GF-D8 (cell line): ENCODE measurements at regions not wholly inside any gene's neighbourhood (a gene's known extent, or its start where the extent isn't known, plus 50 kb on each side); places are given as distances from the start of the nearest gene placed in this dataset.

ENCODE experiments used
- DNase-seq: peaks from one replicate; lab custom pipeline; 2025; lab: John Stamatoyannopoulos, UW

GRCh38 chr7:136034132-136034531, 57.0 kb upstream of the MTPN start:
- no peak for DNase-seq

DNA sequence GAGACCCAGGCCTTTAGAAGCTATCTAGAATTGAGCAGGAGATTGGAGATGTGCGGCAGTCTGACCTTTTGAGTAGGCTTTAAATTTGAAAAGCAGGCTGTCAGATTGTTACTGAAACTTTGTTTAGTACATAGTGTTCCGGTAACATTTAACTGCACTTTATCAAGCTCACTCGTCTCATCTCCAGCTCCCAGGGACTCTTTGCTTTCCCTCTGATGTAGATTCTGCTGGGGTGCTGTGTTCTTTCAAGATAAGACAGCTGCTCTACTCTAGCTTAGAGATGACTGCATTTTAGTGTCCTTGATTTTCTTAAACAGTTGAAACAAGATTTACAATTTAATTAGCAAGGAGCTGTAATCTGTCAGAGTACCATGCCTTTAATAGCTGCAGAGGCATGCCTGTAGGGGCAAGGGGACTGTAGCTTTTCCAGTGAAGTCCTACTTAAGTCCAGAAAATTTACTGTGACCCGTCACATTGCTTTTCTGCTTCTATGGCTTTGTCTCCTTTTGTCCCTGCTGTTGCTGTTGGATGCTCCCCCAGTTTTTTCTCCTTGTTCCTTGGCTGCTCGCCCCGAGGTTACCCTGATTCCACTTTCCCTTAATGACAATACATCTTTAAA, 56.4 kb upstream of the MTPN start:
- no peak for DNase-seq

DNA sequence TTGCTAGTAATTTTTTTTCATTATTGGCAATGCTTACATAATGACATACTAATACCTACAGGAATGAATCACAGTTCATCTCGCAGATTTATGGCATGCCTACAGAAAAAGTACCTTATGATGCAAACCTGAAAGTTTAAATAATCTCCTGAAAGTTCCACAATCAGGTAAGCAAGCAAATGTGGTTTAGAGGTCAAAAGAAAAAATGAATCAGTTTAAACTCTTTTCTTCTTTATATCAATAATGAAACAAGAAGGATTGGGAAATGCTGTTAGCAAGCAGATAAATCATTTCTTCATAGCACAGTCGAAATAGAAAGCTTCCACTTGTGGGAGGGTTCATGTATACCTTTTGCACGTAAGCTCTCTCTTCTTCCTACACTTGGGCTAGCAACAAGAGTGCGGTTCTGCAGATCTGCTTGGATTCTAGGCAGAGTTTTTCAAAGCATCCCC, 53.7 kb upstream of the MTPN start:
- DNase-seq, result no peak

- no peak for DNase-seq
Measured at GRCh38 chr7:136030330-136030729, 53.2 kb upstream of the MTPN start.

DNA sequence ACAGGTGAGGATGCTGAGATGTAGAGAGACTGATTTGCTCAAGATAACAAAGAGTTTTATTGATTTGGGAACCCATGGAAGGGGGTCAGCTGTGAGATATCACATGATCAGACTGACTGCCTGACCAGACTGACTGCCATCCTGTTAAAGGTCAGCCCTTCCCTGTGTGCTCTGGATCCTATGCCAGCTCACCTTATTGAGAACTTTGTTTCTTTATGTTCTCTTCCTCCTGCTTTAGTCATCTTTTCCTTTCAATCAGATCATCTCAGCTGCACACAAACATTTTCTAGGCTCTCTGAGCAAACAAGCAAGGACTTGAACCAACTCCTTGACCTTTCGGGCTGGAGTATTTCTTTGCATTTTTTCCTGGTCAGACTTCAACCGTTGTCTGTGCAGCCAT, 50.0 kb upstream of the MTPN start:
- no peak for DNase-seq
